Posterior cingulate gyrus (tissue), 11 donors: ENCODE measurements at regions not wholly inside any gene's neighbourhood (a gene's known extent, or its start where the extent isn't known, plus 50 kb on each side); places are given as distances from the start of the nearest gene placed in this dataset.

Experiments
- DNase-seq, 10 donors: peaks; one replicate each; pipeline versions ENCODE4 v3.0.0 to v3.0.0-alpha.2; 2020 to 2021; ENCODE audit warnings: mixed read lengths in 3 of 10
- intact Hi-C: fragments of 100-400 bp; cut with DNase I; formaldehyde crosslinking; loops from one replicate; pipeline ENCODE4 v1.15.1; 2023

GRCh38 chr6:30396833-30397479 lies 52.0 kb downstream of the RPP21 start:
- intact Hi-C loops: loop anchor here (5.0 kb wide), 1 partner anchor 40 kb away; no protein-coding TSS in a partner anchor
- DNase-seq: peak; percentile 36 to 95 (median 74)

GRCh38 chr6:30397697-30398096 lies 52.7 kb downstream of the RPP21 start:
- intact Hi-C loops: loop anchor here (5.0 kb wide), 1 partner anchor 40 kb away; no protein-coding TSS in a partner anchor
- DNase-seq: peak in 1 of 10 donors; percentile 77

DNA sequence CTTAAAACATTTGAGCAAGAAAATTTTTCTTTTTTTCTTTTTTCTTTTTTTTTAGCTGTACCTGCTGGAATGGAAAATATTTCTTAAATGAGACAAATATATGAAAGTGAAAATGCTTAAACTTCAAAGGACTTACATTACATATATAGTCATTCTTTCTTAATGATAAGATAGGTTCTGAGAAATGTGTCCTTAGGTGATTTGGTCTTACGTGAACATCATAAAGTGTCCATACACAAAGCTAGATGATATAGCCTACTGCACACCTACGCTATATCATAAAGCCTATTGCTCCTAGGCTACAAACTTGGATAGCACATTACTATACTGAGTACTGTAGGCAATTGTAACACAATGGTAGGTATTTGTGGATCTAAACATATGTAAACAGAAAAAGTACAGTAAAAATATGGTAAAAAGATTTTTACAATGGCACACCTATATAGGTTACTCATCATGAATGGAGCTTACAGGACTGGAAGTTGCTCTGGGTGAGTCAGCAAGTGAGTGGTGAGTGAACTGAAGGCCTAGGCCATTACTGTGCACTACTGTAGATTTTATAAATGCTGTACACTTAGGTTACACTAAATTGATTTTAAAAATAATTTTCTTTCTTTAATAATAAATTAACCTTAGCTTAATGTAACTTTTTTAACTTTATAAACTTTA lies 54.6 kb downstream of the RPP21 start:
- intact Hi-C loops: loop anchor here (5.0 kb wide), 1 partner anchor 42 kb away; no protein-coding TSS in a partner anchor
- DNase-seq: no peak

DNA sequence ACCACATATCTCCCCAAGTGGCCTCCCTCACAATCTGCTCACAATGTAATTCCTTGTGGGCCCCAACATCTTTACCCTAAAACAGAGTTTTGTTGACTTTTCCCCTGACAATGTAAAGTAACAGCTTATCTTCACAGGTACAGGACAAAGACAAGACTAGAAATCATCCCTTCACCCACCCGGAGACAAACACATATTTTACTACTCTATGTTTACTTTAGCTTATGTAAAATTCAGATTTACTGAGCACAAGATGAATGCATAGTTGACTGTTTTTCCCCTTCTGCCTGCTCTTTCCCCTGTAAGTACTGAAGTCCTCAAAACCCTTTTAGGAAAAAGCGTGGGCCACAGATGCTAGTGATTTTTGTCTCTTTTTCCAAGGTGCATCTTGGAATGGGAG lies 61.0 kb downstream of the RPP21 start:
- intact Hi-C loops: no loop called here
- DNase-seq: no peak

DNA sequence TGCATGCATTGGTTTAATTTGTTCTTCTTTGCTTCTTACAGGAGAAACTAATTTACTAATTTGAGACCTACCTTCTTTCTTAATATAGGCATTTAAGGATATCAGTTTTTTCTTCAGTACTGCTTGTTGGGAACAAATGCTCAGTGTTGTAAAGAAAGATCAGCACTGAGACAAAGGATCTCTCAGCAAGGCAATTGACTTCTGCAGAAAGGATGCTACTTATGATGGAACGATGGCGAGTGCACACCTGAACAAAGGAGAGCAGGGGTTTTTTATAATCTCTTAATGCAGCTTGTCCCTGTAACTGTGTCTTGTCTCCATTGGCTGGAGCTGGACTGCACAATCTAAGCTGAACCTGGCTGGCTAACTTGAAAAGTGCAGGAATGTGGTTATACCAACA lies 64.2 kb downstream of the RPP21 start:
- intact Hi-C loops: no loop called here
- DNase-seq: no peak

GRCh38 chr6:30411515-30412207 lies 66.7 kb downstream of the RPP21 start:
- intact Hi-C loops: no loop called here
- peak in 9 of 10 donors; percentile 36 to 92 (median 55) for DNase-seq

DNA sequence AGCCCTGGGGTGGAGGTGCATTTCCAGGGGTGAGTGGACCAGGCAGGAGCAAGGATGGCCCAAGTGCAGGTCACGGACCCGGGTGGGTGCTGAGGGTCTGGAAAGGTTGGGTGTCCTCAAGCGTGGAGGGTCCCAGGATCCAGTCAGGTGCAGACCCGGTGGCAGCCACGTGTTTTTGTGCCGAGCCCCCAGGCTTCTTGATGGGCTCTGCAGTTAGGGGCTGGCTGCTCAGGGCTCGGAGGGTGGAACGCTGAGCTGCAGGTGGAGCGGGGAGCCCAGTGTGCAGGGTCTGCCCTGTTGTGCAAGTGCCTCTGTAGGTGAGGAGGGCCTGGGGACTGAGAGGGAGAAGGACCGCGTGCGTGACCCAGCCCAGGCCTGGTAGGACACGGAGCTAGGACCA lies 70.9 kb upstream of the HLA-E start:
- no peak for DNase-seq
- intact Hi-C loops: no loop called here

DNA sequence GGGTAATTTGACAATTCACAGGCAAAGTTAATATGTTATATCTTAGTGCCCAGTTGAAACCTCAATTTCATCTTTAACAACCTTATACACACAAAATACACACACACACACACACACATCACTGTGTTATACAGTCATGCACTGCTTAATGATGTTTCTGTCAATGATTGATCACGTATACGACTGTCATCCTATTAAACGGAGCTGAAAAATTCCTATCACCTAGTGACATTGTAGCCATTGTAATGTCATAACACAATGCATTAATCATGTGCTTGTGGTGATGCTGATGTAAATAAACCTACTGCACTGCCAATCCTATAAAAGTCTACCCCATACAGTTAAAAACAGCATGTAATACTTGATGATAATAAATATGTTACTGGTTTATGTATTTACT lies 64.8 kb upstream of the HLA-E start:
- no peak for DNase-seq
- intact Hi-C loops: no loop called here
